ENCODE measurements at regions not wholly inside any gene's neighbourhood (a gene's known extent, or its start where the extent isn't known, plus 50 kb on each side); places are given as distances from the start of the nearest gene placed in this dataset.

GRCh38 chr18:71189581-71189980 is 900.7 kb downstream of the SOCS6 start:
- DNase-seq, result no peak

GRCh38 chr18:71168557-71169145 is 879.8 kb downstream of the SOCS6 start:
- DNase-seq, result no peak

- DNase-seq, result no peak
These were observed 847.6 kb downstream of the SOCS6 start for GRCh38 chr18:71136487-71136886.

GRCh38 chr18:71134122-71134521 is 845.3 kb downstream of the SOCS6 start:
- no peak for DNase-seq

GRCh38 chr18:71131918-71132317 is 843.1 kb downstream of the SOCS6 start:
- no peak for DNase-seq

- DNase-seq, result no peak
These were observed 841.5 kb downstream of the SOCS6 start for GRCh38 chr18:71130351-71130750.

- no peak for DNase-seq
These were observed 836.7 kb downstream of the SOCS6 start for GRCh38 chr18:71125581-71125980.

- no peak for DNase-seq
These were observed 827.7 kb downstream of the SOCS6 start for GRCh38 chr18:71116535-71116934.

GRCh38 chr18:71115261-71115660 is 826.4 kb downstream of the SOCS6 start:
- no peak for DNase-seq

GRCh38 chr18:71114550-71115210 is 825.8 kb downstream of the SOCS6 start:
- no peak for DNase-seq

GRCh38 chr18:71107244-71107643 is 818.4 kb downstream of the SOCS6 start:
- DNase-seq, result no peak

- DNase-seq, result no peak
These were observed 817.9 kb downstream of the SOCS6 start for GRCh38 chr18:71106701-71107100.

- no peak for DNase-seq
These were observed 817.2 kb downstream of the SOCS6 start for GRCh38 chr18:71105994-71106546.

- DNase-seq, result no peak
These were observed 816.4 kb downstream of the SOCS6 start for GRCh38 chr18:71105078-71105819.

GRCh38 chr18:71079606-71080005 is 790.8 kb downstream of the SOCS6 start:
- no peak for DNase-seq

GRCh38 chr18:71077451-71077850 is 788.6 kb downstream of the SOCS6 start:
- DNase-seq, result no peak

GRCh38 chr18:71075147-71075546 is 786.3 kb downstream of the SOCS6 start:
- DNase-seq, result no peak

- DNase-seq, result no peak
These were observed 779.5 kb downstream of the SOCS6 start for GRCh38 chr18:71068338-71068737.

GRCh38 chr18:71049893-71050292 is 761.0 kb downstream of the SOCS6 start:
- no peak for DNase-seq

GRCh38 chr18:71047882-71048281 is 759.0 kb downstream of the SOCS6 start:
- DNase-seq, result no peak

GRCh38 chr18:71045331-71046065 is 756.7 kb downstream of the SOCS6 start:
- no peak for DNase-seq

GRCh38 chr18:71040161-71040560 is 751.3 kb downstream of the SOCS6 start:
- no peak for DNase-seq

GRCh38 chr18:71038196-71038595 is 749.4 kb downstream of the SOCS6 start:
- no peak for DNase-seq

All from activated effector memory CD4-positive, alpha-beta T cell treated with anti-CD3 and anti-CD28 coated beads, Interleukin-2, amount 50 U/mL, for 16 hours (primary cell).